ENCODE measurements at regions not wholly inside any gene's neighbourhood (a gene's known extent, or its start where the extent isn't known, plus 50 kb on each side); places are given as distances from the start of the nearest gene placed in this dataset.
A peak's percentile ranks its signal among the peaks of the same experiment; 100 is the strongest.

GRCh38 chr3:152960684-152961083 is 125.8 kb downstream of the P2RY1 start:
- no peaks in the 10 kb centered on the region for H3K27me3 ChIP-seq (ENCODE audit: control insufficient read depth, insufficient read depth, low read length)
- TF ChIP-seq EZH2 (IDR thresholded peaks at IDR 0.05; ENCODE audit: low read length, missing control alignments) (no peak), CTCF (conservative IDR thresholded peaks at IDR 0.05 in 1 of 2, IDR thresholded peaks at IDR 0.05 in 1 of 2; ENCODE audit: low read depth in 1 of 2, low read length in 2 of 2) (no peak)
- H4K20me1 ChIP-seq (ENCODE audit: control insufficient read depth, extremely low read depth, insufficient read depth, low read length), result no peaks in the 10 kb centered on the region
- H3K4me1 ChIP-seq (ENCODE audit: control insufficient read depth, extremely low read depth, insufficient read depth, low read length), result no peaks in the 10 kb centered on the region
- H3K4me2 ChIP-seq (ENCODE audit: extremely low read depth, insufficient read depth, low read length), result no peak overlapping the region
- no peak overlapping the region for H2AFZ ChIP-seq (ENCODE audit: low read length)
- H3K79me2 ChIP-seq (ENCODE audit: control insufficient read depth, insufficient read depth, low read length), result no peaks in the 10 kb centered on the region
- H3K9ac ChIP-seq (ENCODE audit: insufficient read depth, low read length), result no peak overlapping the region
- no peaks in the 10 kb centered on the region for H3K36me3 ChIP-seq (ENCODE audit: control insufficient read depth, insufficient read depth, low read length)
- no peak overlapping the region for H3K27ac ChIP-seq (ENCODE audit: insufficient read depth, low read length)
- H3K9me3 ChIP-seq (ENCODE audit: control insufficient read depth, insufficient read depth, low read depth, low read length), result no peaks in the 10 kb centered on the region
- DNase-seq (ENCODE audit: low read depth in 2 of 2), result peak in 1 of 2 donors; percentile 17
- no peak overlapping the region for H3K4me3 ChIP-seq (replicated peaks in 1 of 4; ENCODE audit: control extremely low read depth in 1 of 4, insufficient read depth in 1 of 4, low read depth in 3 of 4, low read length in 4 of 4)

- no peak overlapping the region for H3K9ac ChIP-seq (ENCODE audit: insufficient read depth, low read length)
- no peaks in the 10 kb centered on the region for H3K79me2 ChIP-seq (ENCODE audit: control insufficient read depth, insufficient read depth, low read length)
- no peak overlapping the region for H3K27ac ChIP-seq (ENCODE audit: insufficient read depth, low read length)
- H4K20me1 ChIP-seq (ENCODE audit: control insufficient read depth, extremely low read depth, insufficient read depth, low read length), result no peaks in the 10 kb centered on the region
- H3K4me2 ChIP-seq (ENCODE audit: extremely low read depth, insufficient read depth, low read length), result no peak overlapping the region
- TF ChIP-seq EZH2 (IDR thresholded peaks at IDR 0.05; ENCODE audit: low read length, missing control alignments), result no peak
- peak; percentile 5 to 37 for TF ChIP-seq CTCF (conservative IDR thresholded peaks at IDR 0.05 in 1 of 2, IDR thresholded peaks at IDR 0.05 in 1 of 2; ENCODE audit: low read depth in 1 of 2, low read length in 2 of 2)
- H3K36me3 ChIP-seq (ENCODE audit: control insufficient read depth, insufficient read depth, low read length), result no peaks in the 10 kb centered on the region
- DNase-seq (ENCODE audit: low read depth in 2 of 2), result peak; percentile 5 to 52
- no peaks in the 10 kb centered on the region for H3K27me3 ChIP-seq (ENCODE audit: control insufficient read depth, insufficient read depth, low read length)
- no peak overlapping the region for H2AFZ ChIP-seq (ENCODE audit: low read length)
- H3K9me3 ChIP-seq (ENCODE audit: control insufficient read depth, insufficient read depth, low read depth, low read length), result no peaks in the 10 kb centered on the region
- no peaks in the 10 kb centered on the region for H3K4me1 ChIP-seq (ENCODE audit: control insufficient read depth, extremely low read depth, insufficient read depth, low read length)
- H3K4me3 ChIP-seq (replicated peaks in 1 of 4; ENCODE audit: control extremely low read depth in 1 of 4, insufficient read depth in 1 of 4, low read depth in 3 of 4, low read length in 4 of 4), result no peak overlapping the region
Observed at GRCh38 chr3:152961323-152961722, 126.4 kb downstream of the P2RY1 start.

- H3K4me3 ChIP-seq (replicated peaks in 1 of 4; ENCODE audit: control extremely low read depth in 1 of 4, insufficient read depth in 1 of 4, low read depth in 3 of 4, low read length in 4 of 4), result no peak overlapping the region
- no peaks in the 10 kb centered on the region for H3K36me3 ChIP-seq (ENCODE audit: control insufficient read depth, insufficient read depth, low read length)
- no peak overlapping the region for H2AFZ ChIP-seq (ENCODE audit: low read length)
- H4K20me1 ChIP-seq (ENCODE audit: control insufficient read depth, extremely low read depth, insufficient read depth, low read length), result no peaks in the 10 kb centered on the region
- DNase-seq (ENCODE audit: low read depth in 2 of 2), result no peak
- H3K9me3 ChIP-seq (ENCODE audit: control insufficient read depth, insufficient read depth, low read depth, low read length), result no peaks in the 10 kb centered on the region
- no peaks in the 10 kb centered on the region for H3K4me1 ChIP-seq (ENCODE audit: control insufficient read depth, extremely low read depth, insufficient read depth, low read length)
- no peaks in the 10 kb centered on the region for H3K27me3 ChIP-seq (ENCODE audit: control insufficient read depth, insufficient read depth, low read length)
- no peak overlapping the region for H3K27ac ChIP-seq (ENCODE audit: insufficient read depth, low read length)
- H3K9ac ChIP-seq (ENCODE audit: insufficient read depth, low read length), result no peak overlapping the region
- no peaks in the 10 kb centered on the region for H3K79me2 ChIP-seq (ENCODE audit: control insufficient read depth, insufficient read depth, low read length)
- no peak for TF ChIP-seq CTCF (conservative IDR thresholded peaks at IDR 0.05 in 1 of 2, IDR thresholded peaks at IDR 0.05 in 1 of 2; ENCODE audit: low read depth in 1 of 2, low read length in 2 of 2)
- no peak for TF ChIP-seq EZH2 (IDR thresholded peaks at IDR 0.05; ENCODE audit: low read length, missing control alignments)
- no peak overlapping the region for H3K4me2 ChIP-seq (ENCODE audit: extremely low read depth, insufficient read depth, low read length)
Observed at GRCh38 chr3:152964911-152965609, 130.1 kb downstream of the P2RY1 start.

Data from fibroblast of lung (primary cell).